Astrocyte (in vitro differentiated cells and primary cell): ENCODE measurements at regions not wholly inside any gene's neighbourhood (a gene's known extent, or its start where the extent isn't known, plus 50 kb on each side); places are given as distances from the start of the nearest gene placed in this dataset.

Experiments
- EZH2 ChIP-seq: IDR thresholded peaks from 2 replicates; pipeline ENCODE4 v1.6.1; 2012; ENCODE audit warnings: mild to moderate bottlenecking, low read length, inconsistent platforms; ENCODE audit not compliant: insufficient read depth
- TF ChIP-seq, protein P1 (sequence below): IDR thresholded peaks from 2 replicates; pipeline ENCODE4 v1.5.1; 2011; ENCODE audit warnings: low read depth, mild to moderate bottlenecking, inconsistent platforms, low read length, moderate library complexity; ENCODE audit not compliant: insufficient read depth

DNA sequence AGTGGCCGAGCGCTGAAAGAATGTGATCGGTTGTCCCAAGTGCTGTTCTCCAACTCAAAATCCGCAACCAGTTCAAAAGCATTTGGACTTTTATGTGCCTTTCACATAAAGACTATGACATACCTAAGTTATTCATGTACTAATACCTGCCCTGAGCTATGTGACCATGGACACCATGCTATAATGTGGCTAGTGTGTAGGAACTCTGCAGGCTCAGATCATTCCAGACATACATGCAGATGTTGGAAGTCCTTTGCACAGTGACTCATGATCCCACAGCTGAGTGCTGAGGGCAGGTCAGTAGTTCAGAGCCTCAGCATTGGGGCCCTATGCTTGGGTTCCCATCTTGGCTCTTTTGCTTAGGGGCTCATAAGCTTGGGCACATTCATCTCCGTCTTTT, 95.4 kb downstream of the IGLL1 start:
- TF ChIP-seq, protein P1, sequence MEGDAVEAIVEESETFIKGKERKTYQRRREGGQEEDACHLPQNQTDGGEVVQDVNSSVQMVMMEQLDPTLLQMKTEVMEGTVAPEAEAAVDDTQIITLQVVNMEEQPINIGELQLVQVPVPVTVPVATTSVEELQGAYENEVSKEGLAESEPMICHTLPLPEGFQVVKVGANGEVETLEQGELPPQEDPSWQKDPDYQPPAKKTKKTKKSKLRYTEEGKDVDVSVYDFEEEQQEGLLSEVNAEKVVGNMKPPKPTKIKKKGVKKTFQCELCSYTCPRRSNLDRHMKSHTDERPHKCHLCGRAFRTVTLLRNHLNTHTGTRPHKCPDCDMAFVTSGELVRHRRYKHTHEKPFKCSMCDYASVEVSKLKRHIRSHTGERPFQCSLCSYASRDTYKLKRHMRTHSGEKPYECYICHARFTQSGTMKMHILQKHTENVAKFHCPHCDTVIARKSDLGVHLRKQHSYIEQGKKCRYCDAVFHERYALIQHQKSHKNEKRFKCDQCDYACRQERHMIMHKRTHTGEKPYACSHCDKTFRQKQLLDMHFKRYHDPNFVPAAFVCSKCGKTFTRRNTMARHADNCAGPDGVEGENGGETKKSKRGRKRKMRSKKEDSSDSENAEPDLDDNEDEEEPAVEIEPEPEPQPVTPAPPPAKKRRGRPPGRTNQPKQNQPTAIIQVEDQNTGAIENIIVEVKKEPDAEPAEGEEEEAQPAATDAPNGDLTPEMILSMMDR, result no peak
- TF ChIP-seq EZH2, result no peak
